AG09319 (cell line): ENCODE measurements at regions not wholly inside any gene's neighbourhood (a gene's known extent, or its start where the extent isn't known, plus 50 kb on each side); places are given as distances from the start of the nearest gene placed in this dataset.

Source experiments
- DNase-seq: peaks from one replicate; pipeline ENCODE4 v3.0.0-alpha.2; 2010; ENCODE audit warnings: low read depth; ENCODE audit errors: extremely low read depth
- CTCF ChIP-seq: IDR thresholded peaks from 2 replicates; pipeline ENCODE4 v1.5.1; 2011; ENCODE audit warnings: low read depth, mild to moderate bottlenecking, inconsistent platforms, low read length, moderate library complexity

- DNase-seq, result no peak
Observed at GRCh38 chr5:28574606-28575005, 1536.2 kb upstream of the CDH9 start.

GRCh38 chr5:28567048-28567447, 1528.7 kb upstream of the CDH9 start:
- DNase-seq, result no peak
- TF ChIP-seq CTCF, result no peak

More at GRCh38 chr5:28574606-28575005, 1536.2 kb upstream of the CDH9 start:
- no peak for TF ChIP-seq CTCF

GRCh38 chr5:28561522-28561921, 1523.1 kb upstream of the CDH9 start:
- DNase-seq, result no peak
- TF ChIP-seq CTCF, result no peak

GRCh38 chr5:28558196-28558595, 1519.8 kb upstream of the CDH9 start:
- no peak for TF ChIP-seq CTCF
- no peak for DNase-seq

- DNase-seq, result no peak
- TF ChIP-seq CTCF, result no peak
Observed at GRCh38 chr5:28557114-28557513, 1518.7 kb upstream of the CDH9 start.

GRCh38 chr5:28549588-28549987, 1511.2 kb upstream of the CDH9 start:
- no peak for DNase-seq
- no peak for TF ChIP-seq CTCF

- no peak for DNase-seq
- TF ChIP-seq CTCF, result no peak
Observed at GRCh38 chr5:28548856-28549255, 1510.5 kb upstream of the CDH9 start.
